ENCODE measurements at regions not wholly inside any gene's neighbourhood (a gene's known extent, or its start where the extent isn't known, plus 50 kb on each side); places are given as distances from the start of the nearest gene placed in this dataset.
A peak's percentile ranks its signal among the peaks of the same experiment; 100 is the strongest.

DNA sequence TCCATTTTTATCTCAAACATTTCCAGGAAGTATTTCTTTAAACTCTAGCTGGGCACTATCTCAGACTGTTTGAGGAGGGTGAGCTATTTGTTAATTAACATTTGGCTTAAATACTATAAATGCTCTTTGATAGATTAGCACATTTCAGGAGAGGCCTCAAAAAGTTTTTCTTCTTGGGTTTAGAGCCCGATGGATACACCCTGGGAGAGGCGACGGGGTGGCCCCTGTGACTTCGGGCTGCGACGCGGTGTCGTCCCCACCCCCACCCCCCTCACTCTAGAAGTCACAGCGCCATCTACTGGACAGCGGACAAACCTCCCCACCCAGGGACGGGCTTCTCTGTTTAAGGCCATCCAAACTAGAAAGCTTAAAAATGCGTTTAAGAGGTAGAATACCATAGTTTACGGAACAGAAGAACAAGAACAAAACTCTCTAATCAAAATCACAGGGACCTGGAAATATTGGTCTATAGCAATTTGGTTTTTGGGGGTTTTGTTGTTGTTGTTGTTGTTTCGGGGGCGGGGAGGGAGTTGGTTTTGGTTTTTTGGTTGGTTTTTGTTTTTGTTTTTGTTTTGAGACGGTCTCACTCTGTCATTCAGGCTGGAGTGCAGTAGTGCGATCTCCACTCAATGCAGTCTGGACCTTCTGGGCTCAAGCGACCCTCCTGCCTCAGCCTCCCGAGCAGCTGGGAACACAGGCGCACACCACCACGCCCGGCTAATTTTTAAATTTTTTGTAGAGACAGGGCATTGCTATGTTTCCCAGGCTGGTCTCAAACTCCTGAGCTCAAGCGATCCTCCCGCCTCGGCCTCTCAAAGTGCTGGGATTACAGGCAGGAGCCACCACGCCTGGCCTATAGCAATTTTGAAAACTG, 254.4 kb downstream of the C16orf95 start:
- TF ChIP-seq ZXDB (tag by site-specific recombination; IDR thresholded peaks at IDR 0.05) (peak; percentile 75; the same call in 1 of the 2 replicates), GLIS1 (tag by site-specific recombination; IDR thresholded peaks at IDR 0.05) (peak; percentile 74), KLF7 (tag by site-specific recombination; IDR thresholded peaks at IDR 0.05; ENCODE audit: borderline replicate concordance) (no peak), GFI1B (tag by site-specific recombination; IDR thresholded peaks at IDR 0.05) (no peak), GLIS2 (tag by site-specific recombination; IDR thresholded peaks at IDR 0.05) (peak; percentile 62; the same call in 1 of the 2 replicates), ZSCAN23 (tag by site-specific recombination; IDR thresholded peaks at IDR 0.05) (no peak), KLF1 (tag by site-specific recombination; IDR thresholded peaks at IDR 0.05) (0 out of 2 replicates have a peak, but pooled peaks have one; percentile 8), ZBTB8A (tag by site-specific recombination; IDR thresholded peaks at IDR 0.05) (peak; percentile 71), ZNF335 (tag by site-specific recombination; conservative IDR thresholded peaks at IDR 0.05) (peak; percentile 27; the same call in 1 of the 2 replicates), ZNF23 (tag by site-specific recombination; IDR thresholded peaks at IDR 0.05; ENCODE audit: borderline replicate concordance) (no peak), ZNF654 (tag by site-specific recombination; IDR thresholded peaks at IDR 0.05; ENCODE audit: low read depth) (peak; percentile 88), ZNF549 (tag by site-specific recombination; IDR thresholded peaks at IDR 0.05) (no peak), ZNF558 (tag by site-specific recombination; IDR thresholded peaks at IDR 0.05) (no peak), KLF8 (tag by site-specific recombination; IDR thresholded peaks at IDR 0.05) (0 out of 2 replicates have a peak, but pooled peaks have one; percentile 25)
- TF ChIP-seq, protein P1, sequence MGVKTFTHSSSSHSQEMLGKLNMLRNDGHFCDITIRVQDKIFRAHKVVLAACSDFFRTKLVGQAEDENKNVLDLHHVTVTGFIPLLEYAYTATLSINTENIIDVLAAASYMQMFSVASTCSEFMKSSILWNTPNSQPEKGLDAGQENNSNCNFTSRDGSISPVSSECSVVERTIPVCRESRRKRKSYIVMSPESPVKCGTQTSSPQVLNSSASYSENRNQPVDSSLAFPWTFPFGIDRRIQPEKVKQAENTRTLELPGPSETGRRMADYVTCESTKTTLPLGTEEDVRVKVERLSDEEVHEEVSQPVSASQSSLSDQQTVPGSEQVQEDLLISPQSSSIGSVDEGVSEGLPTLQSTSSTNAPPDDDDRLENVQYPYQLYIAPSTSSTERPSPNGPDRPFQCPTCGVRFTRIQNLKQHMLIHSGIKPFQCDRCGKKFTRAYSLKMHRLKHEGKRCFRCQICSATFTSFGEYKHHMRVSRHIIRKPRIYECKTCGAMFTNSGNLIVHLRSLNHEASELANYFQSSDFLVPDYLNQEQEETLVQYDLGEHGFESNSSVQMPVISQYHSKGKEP (tag by site-specific recombination; IDR thresholded peaks at IDR 0.05): 0 out of 2 replicates have a peak, but pooled peaks have one; percentile 28
- TF ChIP-seq, protein P2, sequence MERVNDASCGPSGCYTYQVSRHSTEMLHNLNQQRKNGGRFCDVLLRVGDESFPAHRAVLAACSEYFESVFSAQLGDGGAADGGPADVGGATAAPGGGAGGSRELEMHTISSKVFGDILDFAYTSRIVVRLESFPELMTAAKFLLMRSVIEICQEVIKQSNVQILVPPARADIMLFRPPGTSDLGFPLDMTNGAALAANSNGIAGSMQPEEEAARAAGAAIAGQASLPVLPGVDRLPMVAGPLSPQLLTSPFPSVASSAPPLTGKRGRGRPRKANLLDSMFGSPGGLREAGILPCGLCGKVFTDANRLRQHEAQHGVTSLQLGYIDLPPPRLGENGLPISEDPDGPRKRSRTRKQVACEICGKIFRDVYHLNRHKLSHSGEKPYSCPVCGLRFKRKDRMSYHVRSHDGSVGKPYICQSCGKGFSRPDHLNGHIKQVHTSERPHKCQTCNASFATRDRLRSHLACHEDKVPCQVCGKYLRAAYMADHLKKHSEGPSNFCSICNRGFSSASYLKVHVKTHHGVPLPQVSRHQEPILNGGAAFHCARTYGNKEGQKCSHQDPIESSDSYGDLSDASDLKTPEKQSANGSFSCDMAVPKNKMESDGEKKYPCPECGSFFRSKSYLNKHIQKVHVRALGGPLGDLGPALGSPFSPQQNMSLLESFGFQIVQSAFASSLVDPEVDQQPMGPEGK (tag by site-specific recombination; IDR thresholded peaks at IDR 0.05): peak; percentile 62; the same call in 1 of the 2 replicates
- TF ChIP-seq, protein P3, sequence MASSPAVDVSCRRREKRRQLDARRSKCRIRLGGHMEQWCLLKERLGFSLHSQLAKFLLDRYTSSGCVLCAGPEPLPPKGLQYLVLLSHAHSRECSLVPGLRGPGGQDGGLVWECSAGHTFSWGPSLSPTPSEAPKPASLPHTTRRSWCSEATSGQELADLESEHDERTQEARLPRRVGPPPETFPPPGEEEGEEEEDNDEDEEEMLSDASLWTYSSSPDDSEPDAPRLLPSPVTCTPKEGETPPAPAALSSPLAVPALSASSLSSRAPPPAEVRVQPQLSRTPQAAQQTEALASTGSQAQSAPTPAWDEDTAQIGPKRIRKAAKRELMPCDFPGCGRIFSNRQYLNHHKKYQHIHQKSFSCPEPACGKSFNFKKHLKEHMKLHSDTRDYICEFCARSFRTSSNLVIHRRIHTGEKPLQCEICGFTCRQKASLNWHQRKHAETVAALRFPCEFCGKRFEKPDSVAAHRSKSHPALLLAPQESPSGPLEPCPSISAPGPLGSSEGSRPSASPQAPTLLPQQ (tag by site-specific recombination; IDR thresholded peaks at IDR 0.05): 0 out of 2 replicates have a peak, but pooled peaks have one; percentile 22
- TF ChIP-seq, protein P4, sequence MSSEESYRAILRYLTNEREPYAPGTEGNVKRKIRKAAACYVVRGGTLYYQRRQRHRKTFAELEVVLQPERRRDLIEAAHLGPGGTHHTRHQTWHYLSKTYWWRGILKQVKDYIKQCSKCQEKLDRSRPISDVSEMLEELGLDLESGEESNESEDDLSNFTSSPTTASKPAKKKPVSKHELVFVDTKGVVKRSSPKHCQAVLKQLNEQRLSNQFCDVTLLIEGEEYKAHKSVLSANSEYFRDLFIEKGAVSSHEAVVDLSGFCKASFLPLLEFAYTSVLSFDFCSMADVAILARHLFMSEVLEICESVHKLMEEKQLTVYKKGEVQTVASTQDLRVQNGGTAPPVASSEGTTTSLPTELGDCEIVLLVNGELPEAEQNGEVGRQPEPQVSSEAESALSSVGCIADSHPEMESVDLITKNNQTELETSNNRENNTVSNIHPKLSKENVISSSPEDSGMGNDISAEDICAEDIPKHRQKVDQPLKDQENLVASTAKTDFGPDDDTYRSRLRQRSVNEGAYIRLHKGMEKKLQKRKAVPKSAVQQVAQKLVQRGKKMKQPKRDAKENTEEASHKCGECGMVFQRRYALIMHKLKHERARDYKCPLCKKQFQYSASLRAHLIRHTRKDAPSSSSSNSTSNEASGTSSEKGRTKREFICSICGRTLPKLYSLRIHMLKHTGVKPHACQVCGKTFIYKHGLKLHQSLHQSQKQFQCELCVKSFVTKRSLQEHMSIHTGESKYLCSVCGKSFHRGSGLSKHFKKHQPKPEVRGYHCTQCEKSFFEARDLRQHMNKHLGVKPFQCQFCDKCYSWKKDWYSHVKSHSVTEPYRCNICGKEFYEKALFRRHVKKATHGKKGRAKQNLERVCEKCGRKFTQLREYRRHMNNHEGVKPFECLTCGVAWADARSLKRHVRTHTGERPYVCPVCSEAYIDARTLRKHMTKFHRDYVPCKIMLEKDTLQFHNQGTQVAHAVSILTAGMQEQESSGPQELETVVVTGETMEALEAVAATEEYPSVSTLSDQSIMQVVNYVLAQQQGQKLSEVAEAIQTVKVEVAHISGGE (tag by site-specific recombination; conservative IDR thresholded peaks at IDR 0.05; ENCODE audit: low read depth): no peak
- TF ChIP-seq, protein P5, sequence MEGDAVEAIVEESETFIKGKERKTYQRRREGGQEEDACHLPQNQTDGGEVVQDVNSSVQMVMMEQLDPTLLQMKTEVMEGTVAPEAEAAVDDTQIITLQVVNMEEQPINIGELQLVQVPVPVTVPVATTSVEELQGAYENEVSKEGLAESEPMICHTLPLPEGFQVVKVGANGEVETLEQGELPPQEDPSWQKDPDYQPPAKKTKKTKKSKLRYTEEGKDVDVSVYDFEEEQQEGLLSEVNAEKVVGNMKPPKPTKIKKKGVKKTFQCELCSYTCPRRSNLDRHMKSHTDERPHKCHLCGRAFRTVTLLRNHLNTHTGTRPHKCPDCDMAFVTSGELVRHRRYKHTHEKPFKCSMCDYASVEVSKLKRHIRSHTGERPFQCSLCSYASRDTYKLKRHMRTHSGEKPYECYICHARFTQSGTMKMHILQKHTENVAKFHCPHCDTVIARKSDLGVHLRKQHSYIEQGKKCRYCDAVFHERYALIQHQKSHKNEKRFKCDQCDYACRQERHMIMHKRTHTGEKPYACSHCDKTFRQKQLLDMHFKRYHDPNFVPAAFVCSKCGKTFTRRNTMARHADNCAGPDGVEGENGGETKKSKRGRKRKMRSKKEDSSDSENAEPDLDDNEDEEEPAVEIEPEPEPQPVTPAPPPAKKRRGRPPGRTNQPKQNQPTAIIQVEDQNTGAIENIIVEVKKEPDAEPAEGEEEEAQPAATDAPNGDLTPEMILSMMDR (tag by site-specific recombination; IDR thresholded peaks at IDR 0.05): peak; percentile 78
- Histone ChIP-seq H3K27ac (ENCODE audit: extremely low read depth, low read depth, low read length) (no peak overlapping the region), H3K9me3 (ENCODE audit: control insufficient read depth, insufficient read depth, low read depth, low read length) (no peaks in the 10 kb centered on the region), H3K4me1 (ENCODE audit: control insufficient read depth, insufficient read depth, low read length) (no peaks in the 10 kb centered on the region), H3K4me3 (ENCODE audit: low read depth, low read length) (no peak overlapping the region), H3K36me3 (ENCODE audit: control insufficient read depth in 2 of 2, insufficient read depth in 1 of 2, low read length in 2 of 2) (no peaks in the 10 kb centered on the region)
- POLR2A ChIA-PET: interaction anchor here (0.8 kb wide), 1 partner anchor 496 kb away, joined by 3 read pairs; the partner anchor contains the start of gene FOXC2
- CTCF ChIA-PET: interaction anchor here (0.6 to 6.2 kb wide), 74 partner anchors 9 to 1935 kb away, joined by 3 to 127 read pairs (median 4); partner anchors contain the start of gene FOXC2
